22Rv1 (cell line): ENCODE measurements at regions not wholly inside any gene's neighbourhood (a gene's known extent, or its start where the extent isn't known, plus 50 kb on each side); places are given as distances from the start of the nearest gene placed in this dataset.

ENCODE experiments used
- CTCF ChIP-seq: fragments of 450-650 bp; IDR thresholded peaks from 2 replicates; pipeline ENCODE4 v1.5.1; 2017; ENCODE audit warnings: mild to moderate bottlenecking
- ZFX ChIP-seq: fragments of 450-650 bp; IDR thresholded peaks from 2 replicates; pipeline ENCODE4 v1.6.1; 2017; ENCODE audit warnings: antibody characterized with exemption, borderline replicate concordance

DNA sequence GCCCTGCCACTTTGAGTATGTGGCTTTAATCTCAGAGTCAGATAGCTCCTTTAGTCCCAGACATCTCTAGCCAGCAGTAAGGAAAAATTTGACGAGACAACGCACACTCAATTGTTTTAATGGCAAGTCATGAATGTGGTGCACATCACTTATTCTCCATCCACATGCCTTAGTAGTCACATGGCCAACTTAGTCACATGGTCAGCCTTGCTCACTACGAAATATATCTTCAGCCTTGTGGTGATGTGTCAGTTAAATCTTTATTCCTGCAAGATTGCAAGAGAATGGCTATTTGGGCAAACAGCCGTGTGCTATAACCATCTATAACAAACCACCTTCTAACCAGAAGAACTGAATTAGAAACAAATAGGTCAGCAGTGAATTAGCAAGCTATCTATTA lies 871.1 kb upstream of the CELF2 start:
- TF ChIP-seq CTCF, result no peak
- TF ChIP-seq ZFX, result no peak
